MCF 10A (cell line): ENCODE measurements at regions not wholly inside any gene's neighbourhood (a gene's known extent, or its start where the extent isn't known, plus 50 kb on each side); places are given as distances from the start of the nearest gene placed in this dataset.

Source experiments
- BruUV-seq: library from RNA; stranded (reverse); fragments of 400-500 nt; replicated peaks from 2 replicates; lab custom pipeline; 2021; lab: Mats Ljungman, UMichigan
- CTCF ChIA-PET: fragments of 300-600 bp; sonication (Branson Sonifier 250); formaldehyde crosslinking; extraction: SDS; loops from one replicate; lab custom pipeline; 2021; ENCODE audit warnings: antibody characterized with exemption, inconsistent platforms; lab: Yijun Ruan, JAX
- POLR2A ChIA-PET: fragments of 300-600, 350-650 bp; sonication (Branson Sonifier 250); formaldehyde crosslinking; extraction: SDS; loops from one replicate; lab custom pipeline; 2020; ENCODE audit warnings: antibody characterized with exemption, inconsistent platforms; lab: Yijun Ruan, JAX
- DNase-seq: peaks from one replicate; pipeline ENCODE4 v3.0.0-alpha.2; 2018; ENCODE audit not compliant: unreplicated experiment
- H3K27ac Mint-ChIP-seq: one replicate; pipeline ENCODE4 v1.8.0; 2022; ENCODE audit warnings: mild to moderate bottlenecking, low read depth, mixed read lengths; ENCODE audit not compliant: unreplicated experiment
- H3K27me3 Mint-ChIP-seq: one replicate; pipeline ENCODE4 v1.8.0; 2022; ENCODE audit warnings: mixed read lengths; ENCODE audit not compliant: insufficient read depth, unreplicated experiment
- H3K36me3 Mint-ChIP-seq: one replicate; pipeline ENCODE4 v1.8.0; 2022; ENCODE audit warnings: mild to moderate bottlenecking, moderate library complexity, mixed read lengths; ENCODE audit not compliant: insufficient read depth, unreplicated experiment
- H3K4me1 Mint-ChIP-seq: one replicate; pipeline ENCODE4 v1.8.0; 2022; ENCODE audit warnings: mixed read lengths; ENCODE audit not compliant: insufficient read depth, unreplicated experiment
- H3K4me3 Mint-ChIP-seq: one replicate; pipeline ENCODE4 v1.8.0; 2022; ENCODE audit warnings: mild to moderate bottlenecking, moderate library complexity, mixed read lengths; ENCODE audit not compliant: unreplicated experiment
- H3K9me3 Mint-ChIP-seq: one replicate; pipeline ENCODE4 v1.8.0; 2022; ENCODE audit warnings: mixed read lengths; ENCODE audit not compliant: unreplicated experiment
- CTCF ChIP-seq: fragments of 200-600 bp; IDR thresholded peaks from one replicate; pipeline ENCODE4 v1.8.0; 2022; ENCODE audit warnings: antibody characterized with exemption, mild to moderate bottlenecking; ENCODE audit not compliant: unreplicated experiment
- intact Hi-C: fragments of 100-400 bp; cut with micrococcal nuclease; formaldehyde crosslinking; loops from 2 replicates; pipeline ENCODE4 v1.14.1; 2022

GRCh38 chr16:85290626-85291301 lies 178.5 kb upstream of the CIBAR2 start:
- BruUV-seq = no TSS peak

GRCh38 chr16:85291302-85292148 lies 179.3 kb upstream of the CIBAR2 start:
- Mint-ChIP-seq H3K4me3 (no peak overlapping the region), H3K4me1 (peaks cover 12% of the 10 kb centered on the region), H3K9me3 (no peaks in the 10 kb centered on the region), H3K27me3 (no peaks in the 10 kb centered on the region), H3K36me3 (no peaks in the 10 kb centered on the region), H3K27ac (no peak overlapping the region)
- ChIA-PET CTCF (interaction anchor here (0.6 to 0.7 kb wide), 2 partner anchors 39 to 298 kb away, joined by 3 read pairs; no protein-coding TSS in a partner anchor), POLR2A (no interaction called here)
- intact Hi-C loops = no loop called here
- BruUV-seq = no TSS peak
- no peak for TF ChIP-seq CTCF
- DNase-seq = no peak

More at GRCh38 chr16:85290626-85291301, 178.5 kb upstream of the CIBAR2 start:
- no peak for TF ChIP-seq CTCF
- Mint-ChIP-seq H3K36me3 (no peaks in the 10 kb centered on the region), H3K27ac (no peak overlapping the region), H3K4me3 (no peak overlapping the region), H3K9me3 (no peaks in the 10 kb centered on the region), H3K27me3 (no peaks in the 10 kb centered on the region), H3K4me1 (peaks cover 19% of the 10 kb centered on the region)
- POLR2A ChIA-PET = no interaction called here
- no peak for DNase-seq
- CTCF ChIA-PET = interaction anchor here (0.9 to 1.0 kb wide), 2 partner anchors 16 to 45 kb away, joined by 3 read pairs; no protein-coding TSS in a partner anchor
- intact Hi-C loops = no loop called here

- intact Hi-C loops = no loop called here
- Mint-ChIP-seq H3K27ac (no peak overlapping the region), H3K27me3 (no peaks in the 10 kb centered on the region), H3K9me3 (no peaks in the 10 kb centered on the region), H3K36me3 (no peaks in the 10 kb centered on the region), H3K4me3 (no peak overlapping the region), H3K4me1 (no peaks in the 10 kb centered on the region)
- no peak for TF ChIP-seq CTCF
- DNase-seq = no peak
- ChIA-PET POLR2A (interaction anchor here (0.9 kb wide), 1 partner anchor 12 kb away, joined by 3 read pairs; no protein-coding TSS in a partner anchor), CTCF (no interaction called here)
- no TSS peak for BruUV-seq
Measured at GRCh38 chr16:85293458-85293857, 181.2 kb upstream of the CIBAR2 start.

- Mint-ChIP-seq H3K27ac (no peak overlapping the region), H3K9me3 (no peaks in the 10 kb centered on the region), H3K27me3 (no peaks in the 10 kb centered on the region), H3K4me1 (no peaks in the 10 kb centered on the region), H3K36me3 (no peaks in the 10 kb centered on the region), H3K4me3 (no peak overlapping the region)
- intact Hi-C loops = no loop called here
- ChIA-PET POLR2A (no interaction called here), CTCF (no interaction called here)
- no TSS peak for BruUV-seq
- no peak for TF ChIP-seq CTCF
- DNase-seq = no peak
Measured at GRCh38 chr16:85293904-85294642, 181.8 kb upstream of the CIBAR2 start.
